NAMALWA (cell line): ENCODE measurements at regions not wholly inside any gene's neighbourhood (a gene's known extent, or its start where the extent isn't known, plus 50 kb on each side); places are given as distances from the start of the nearest gene placed in this dataset.
A peak's percentile ranks its signal among the peaks of the same experiment; 100 is the strongest.

Source experiments
- DNase-seq: peaks from one replicate; pipeline ENCODE4 v3.0.0-alpha.2; 2015; ENCODE audit warnings: low spot score

DNA sequence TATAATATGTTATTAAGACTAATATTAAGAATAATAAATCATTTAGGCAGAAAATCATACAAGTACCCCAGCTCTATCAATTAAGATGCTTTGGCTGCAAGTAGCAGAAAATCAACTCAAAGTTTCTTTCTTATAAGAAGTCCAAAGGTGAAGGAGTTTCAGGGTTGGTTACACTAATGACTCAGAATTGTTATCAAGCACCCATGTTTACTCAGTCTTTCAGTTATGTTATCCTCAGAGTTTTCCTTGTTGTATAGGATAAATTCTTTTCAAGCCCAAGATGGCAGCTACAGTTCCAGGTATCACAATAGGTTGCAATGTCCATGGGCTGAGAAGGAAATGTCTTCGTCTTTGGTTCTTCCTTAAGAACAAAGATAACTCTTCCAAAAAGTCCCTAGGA is 163.6 kb downstream of the TNFSF18 start:
- no peak for DNase-seq

DNA sequence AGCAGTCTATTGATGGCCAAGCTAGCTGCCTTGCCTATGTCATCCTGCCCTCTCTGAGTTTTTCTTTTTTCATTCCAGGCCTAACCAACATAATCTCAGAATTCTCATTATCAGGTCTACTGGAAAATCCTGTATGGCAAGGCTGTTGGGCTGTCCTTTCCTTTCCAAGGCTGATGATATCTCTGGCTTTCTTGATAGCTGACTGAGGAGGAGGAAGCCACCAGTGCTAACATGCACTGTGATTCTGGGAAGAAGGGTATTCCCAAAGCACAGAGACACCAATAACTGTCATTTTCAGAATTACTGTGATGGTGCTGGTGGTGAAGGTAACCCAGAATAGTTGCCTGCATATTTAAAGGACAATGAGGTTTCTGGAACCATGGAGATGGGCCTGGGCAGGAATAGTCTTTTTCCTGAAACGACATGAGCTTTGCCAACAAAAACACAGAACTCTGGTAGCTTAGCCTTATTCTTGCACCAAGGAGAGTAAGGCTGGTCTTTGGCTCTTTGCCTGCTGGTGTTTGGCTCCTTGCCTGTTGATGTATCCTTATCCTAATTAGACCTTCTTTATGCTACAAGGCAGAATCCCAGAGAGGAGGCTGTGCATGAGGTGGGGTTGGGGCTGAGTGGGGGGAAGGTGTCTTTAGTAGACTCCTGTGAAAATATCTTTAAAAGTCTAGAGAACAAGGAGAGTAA is 157.4 kb downstream of the TNFSF18 start:
- no peak for DNase-seq

DNA sequence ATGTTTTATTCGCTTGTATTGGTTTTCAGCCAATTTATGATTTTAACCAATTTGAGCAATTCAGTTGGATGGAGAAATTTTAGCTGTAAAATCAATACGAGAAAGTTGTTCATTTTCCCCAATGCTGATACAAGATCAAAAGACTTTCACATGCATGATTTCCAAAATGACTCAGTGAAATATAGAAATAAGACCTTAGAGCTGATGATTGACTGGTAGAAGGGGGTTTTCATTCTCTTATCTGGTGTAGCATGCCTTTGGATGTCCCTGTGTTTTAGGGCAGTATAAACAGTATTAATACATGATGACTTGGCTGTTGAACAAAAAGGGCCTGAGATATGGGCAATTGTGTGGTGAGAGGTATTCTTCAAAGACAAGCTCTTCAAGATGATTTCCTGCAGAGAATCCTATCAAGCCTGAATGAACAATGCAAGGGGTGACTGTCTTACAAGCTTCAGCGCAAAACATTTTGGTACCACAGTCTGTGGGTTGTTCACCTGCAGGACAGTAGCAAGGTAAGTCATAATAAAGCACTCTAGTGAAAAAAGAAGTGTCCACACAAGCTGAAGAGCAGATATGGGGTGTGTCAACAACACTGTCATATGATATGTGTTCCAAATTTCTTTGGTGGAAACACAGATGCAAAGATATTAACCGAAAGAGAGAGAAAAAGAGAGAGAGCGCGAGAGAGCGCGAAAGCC is 156.2 kb downstream of the TNFSF18 start:
- DNase-seq = no peak

DNA sequence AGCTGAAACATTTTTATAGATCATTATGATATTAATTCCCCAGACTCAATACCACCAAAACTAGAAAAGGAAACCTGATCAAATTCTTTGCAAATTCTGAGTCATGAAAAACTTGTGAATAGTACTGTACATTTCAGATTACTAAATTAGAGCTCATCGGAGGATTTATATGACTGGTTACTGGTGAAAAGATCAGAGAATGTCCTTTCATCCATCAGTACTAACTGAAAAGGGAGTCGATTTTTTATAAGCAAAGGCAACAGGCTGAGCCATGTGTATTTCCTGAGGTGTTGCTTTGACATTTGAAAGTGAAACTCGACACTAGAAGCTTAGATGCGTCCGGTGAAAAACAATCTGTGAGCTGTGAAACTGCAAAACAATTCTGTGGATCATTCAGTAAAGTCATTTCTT is 155.7 kb downstream of the TNFSF18 start:
- DNase-seq = peak; percentile 58

DNA sequence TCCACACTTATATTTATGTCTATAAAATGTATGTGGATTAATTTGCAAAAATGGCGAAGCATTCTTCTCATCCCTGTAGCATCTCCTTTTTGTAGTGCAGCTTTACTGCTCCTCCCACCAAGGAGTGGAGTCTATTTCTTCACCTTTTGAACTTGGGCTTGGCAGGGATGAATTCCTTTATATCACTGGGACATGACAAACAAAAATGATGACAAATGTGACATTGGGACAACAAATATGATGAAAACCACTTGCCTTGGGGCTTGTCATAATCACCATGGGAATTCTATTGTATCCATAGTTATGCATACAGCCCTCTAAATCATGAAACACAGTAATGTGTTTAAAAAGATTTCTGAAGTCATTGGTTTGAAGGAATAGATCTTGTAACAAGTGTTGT is 155.0 kb downstream of the TNFSF18 start:
- DNase-seq = no peak

DNA sequence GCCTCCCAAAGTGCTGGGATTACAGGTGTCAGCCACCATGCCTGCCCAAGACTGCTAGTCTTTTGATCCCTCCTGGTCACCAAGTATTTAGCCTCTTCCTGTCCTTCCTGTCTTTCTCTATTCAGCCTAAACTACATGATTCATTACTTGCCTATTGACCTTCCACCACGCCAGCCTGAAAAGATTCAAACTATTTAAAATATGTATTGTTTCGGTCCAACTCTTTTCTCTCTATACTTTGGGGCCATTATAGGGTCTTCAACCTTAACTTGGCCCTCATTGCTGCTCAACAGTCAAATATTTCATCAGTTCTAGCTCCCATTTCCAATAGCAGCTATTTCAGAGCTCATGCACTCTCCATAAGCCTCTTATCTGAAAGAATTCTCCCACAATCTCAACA is 153.0 kb downstream of the TNFSF18 start:
- DNase-seq = no peak

DNA sequence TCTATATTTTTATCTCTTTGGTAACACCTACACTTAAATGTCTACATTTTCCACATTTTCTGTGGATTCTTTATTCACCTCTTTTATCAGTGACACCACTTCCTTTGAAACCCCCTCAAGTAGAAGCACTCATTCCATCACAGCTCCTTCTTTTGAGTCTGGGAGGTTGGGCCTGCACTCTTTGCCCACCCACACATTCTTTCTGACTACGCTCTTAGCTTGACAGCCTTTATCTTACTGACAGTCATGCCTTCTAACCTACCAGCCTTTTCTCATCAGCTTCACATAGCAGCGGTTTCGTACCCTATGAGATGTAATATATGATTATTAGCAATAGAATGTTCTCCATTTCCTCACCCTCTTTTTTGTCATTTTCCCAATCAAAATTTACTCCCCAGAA is 151.9 kb downstream of the TNFSF18 start:
- no peak for DNase-seq

DNA sequence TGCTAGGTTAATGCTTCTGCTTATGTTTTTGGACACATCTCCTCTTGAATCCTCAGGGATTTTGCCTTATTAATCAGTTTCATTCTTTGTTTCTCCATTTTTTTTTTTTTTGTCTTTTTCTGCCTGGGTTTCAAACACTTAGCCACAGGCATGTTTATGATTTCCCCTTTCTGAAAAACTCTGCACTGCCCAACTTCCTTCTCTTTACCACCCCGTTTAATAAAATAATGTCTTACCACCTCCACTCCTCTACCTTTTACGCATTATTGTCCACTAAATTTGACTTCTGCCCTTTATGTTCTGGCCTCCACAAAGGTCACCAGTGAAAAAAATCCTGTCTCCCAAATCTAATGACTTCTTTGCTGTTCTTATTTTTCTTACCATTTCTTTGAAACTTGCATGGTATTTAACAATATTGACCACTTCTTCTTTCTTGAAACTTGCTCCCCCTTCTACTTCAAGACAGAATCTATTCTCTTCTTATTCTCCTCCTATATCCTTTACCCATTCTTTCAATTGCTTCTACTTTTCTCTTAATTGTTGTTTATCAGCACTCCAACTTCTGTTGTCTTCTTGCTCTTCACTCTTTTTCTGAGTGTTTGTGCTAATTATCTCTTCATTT is 150.3 kb downstream of the TNFSF18 start:
- DNase-seq = no peak

DNA sequence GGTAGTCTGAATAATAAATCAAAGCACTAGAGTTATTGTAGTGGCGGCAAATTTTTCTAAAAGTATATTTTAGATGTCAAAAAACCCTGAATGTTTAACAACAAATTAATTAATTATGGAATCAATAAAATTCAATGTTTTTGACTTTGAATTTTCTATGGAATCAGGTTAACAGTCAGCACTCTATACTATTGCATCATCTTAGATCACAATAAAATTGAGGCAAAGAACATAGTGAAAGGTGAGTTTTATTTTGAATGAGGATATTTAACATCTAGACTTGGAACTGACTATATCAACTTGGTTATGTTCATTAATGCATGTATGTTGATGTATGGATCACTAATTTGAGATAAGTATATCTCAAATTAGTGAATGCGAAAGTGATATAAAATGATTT is 148.5 kb downstream of the TNFSF18 start:
- no peak for DNase-seq

DNA sequence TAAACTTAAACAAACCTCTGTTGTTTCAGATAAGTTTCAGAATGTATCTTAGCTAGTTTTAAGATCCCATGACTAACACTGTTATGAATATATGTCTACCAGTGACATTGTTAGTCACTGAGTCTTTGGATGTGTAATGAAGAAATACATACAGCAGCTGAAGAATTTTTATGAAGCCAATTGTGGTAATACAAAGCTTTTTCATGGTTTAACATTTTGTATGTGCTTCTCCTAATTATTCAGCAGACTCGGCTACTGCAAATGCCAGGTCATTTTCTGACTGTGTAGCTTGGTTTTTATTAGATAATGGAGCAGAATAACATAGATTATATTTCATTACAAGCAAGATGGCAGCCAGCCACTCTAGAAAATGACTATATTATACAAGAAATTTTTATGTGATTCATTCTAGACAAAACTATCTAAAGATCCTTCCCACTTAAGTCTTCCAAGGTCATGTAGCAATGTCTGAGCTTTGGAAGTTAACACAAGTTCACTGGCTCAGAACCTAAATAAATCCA is 147.8 kb downstream of the TNFSF18 start:
- no peak for DNase-seq

DNA sequence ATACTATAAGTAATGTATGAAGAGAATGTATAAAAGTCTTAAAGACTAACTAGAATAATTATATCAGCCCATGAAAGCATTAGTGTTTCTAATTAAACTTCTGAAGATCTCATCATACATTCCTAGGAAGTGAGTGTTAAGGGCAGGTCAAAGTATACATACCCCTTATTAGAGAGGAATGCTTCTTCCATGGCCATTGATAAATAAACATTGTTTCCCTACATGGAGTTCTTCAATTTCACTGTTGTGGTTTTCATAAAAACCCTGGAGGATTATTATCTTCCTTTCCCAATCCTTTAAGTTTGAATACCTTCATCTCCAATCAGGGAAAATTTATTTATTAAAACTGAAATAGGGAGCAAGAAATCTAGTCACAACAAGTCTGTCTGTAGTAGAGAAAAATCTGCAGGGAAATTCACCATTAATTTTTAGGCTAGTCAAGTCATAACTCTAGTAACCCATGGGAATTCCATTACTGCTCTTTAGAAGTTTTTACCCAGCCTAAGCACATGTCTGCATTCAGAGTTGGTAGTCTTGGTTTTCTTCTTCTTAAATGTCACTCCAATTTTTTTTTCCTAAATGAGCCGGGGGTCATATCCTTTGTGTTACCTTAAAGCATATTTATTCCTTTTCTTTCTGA is 147.0 kb downstream of the TNFSF18 start:
- no peak for DNase-seq

DNA sequence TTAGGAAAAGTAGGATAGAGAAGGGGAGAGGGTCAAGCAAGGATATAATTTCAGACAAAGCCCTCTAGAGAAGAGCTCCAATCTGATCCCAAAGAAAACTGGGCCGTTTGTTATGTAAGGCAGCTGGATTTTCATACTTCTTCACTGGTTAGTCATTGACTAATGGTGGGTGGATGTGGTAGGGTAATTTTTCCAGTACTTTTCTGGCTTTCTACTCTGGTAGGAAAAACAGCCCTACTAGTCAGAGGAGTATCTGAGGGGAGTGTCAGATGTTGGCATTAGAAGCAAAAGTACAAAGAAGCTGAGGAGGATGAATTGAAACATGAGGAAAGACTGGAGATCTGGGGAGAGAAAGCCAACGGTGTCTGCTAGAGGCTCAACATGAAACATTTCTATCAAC is 145.3 kb downstream of the TNFSF18 start:
- DNase-seq = no peak

DNA sequence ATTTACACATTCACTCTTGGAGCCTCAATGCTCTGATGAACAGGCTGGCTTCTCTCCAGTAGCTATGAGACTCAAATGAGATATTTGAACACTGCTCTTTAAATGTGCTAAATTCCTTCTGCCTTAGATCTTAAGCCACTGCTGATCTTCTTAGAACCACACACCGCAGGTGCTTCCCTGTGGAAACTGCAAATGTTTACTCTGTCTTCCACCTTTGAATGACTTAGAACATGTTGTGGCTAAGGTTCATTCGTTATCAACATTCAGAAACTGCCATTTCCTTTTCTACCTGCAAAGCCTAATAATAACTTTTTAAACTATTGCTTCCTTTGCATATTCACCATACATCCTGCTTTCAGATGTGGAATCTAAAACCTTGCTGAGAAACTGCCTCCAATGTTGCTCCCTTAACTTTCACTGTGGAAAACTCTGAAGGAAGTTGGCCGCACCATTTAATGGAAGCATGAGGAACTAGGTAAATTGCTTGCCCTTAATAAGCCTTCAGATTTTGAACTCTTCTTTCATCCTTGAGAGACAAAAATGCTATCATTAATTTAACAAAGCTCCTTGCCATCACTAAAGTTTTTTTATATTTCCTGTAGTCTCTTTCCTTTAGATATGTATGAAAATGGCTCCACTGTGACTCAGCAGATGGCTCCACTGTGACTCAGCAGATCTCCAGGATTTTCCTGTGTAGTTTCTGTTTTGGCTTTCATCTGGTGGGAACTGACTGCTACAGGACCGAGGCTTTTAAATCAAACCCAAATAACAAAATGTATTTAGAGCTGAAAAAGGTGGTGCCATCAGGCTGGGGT is 143.8 kb downstream of the TNFSF18 start:
- peak; percentile 18 for DNase-seq

DNA sequence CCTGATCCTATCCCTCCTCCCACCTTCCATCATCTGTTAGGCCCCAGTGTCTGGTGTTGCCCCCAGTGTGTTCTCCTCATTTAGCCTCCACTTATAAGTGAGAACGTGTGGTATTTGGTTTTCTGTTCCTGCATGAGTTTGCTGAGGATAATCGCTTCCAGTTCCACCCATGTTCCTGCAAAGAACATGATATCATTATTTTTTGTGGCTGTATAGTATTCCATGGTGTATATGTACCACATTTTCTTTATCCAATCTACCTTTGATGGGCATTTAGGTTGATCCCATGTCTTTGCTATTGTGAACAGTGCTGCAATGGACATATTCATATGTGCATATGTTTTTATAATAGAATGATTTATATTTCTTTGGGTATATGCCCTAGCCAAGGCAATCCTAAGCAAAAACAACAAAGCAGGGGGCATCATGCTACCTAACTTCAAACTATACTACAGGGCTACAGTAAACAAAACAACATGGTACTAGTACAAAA is 142.9 kb downstream of the TNFSF18 start:
- no peak for DNase-seq

DNA sequence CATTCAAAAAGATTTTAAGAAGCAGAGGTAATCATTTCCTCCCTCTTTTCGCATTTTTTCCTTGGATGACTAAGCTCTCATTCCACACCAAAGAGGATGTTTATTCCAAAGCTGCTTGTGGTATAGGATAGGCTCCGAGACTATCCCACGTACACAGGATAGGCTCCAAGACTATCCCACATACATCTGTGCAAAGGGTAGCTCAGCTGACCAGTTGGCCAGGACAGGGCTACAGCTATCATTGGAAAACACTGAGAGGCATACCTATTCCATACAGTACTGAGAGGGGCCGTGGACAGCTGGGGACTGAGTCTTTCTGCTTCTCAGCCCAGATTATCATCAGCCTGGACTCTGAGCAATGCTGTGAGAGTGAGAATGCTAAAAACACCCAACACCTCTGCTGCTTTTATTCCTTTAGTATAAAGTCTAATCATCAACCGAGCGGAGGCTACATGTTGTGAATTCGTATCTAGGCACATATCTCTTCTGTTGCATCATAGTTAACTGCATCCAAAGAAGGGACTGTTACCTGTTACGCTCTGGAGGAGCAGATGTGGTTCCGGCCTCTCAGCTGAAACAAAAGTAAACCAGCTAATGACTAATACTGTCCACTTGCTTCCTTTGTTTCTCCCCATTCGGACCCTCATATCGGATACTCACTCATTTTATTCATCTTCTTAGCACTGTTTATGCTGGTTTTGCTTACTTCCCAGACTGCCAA is 141.0 kb downstream of the TNFSF18 start:
- no peak for DNase-seq

DNA sequence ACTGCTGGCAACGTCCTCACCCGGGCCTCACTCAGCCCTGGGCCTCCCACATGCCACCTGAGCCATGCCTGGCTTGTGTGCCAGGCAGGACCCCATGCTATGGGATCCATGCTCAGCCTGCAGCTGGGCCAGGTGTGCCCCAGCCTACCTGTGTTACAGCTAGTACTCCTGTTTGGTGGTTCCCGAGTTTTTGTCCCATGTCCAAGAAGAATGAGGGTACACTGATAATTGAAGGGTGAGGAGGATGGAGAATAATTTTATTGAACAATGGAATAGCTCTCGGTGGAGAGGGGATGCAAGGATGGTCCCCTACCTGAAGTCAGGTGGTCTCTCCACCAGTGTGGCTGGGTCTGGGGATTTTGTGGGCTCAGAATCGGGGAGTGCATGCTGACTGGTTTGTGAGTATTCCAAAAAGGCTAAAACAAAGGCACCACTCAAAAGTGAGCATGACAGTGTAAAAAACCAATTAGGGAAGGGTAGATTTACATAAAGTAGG is 137.9 kb downstream of the TNFSF18 start:
- peak; percentile 21 for DNase-seq

DNA sequence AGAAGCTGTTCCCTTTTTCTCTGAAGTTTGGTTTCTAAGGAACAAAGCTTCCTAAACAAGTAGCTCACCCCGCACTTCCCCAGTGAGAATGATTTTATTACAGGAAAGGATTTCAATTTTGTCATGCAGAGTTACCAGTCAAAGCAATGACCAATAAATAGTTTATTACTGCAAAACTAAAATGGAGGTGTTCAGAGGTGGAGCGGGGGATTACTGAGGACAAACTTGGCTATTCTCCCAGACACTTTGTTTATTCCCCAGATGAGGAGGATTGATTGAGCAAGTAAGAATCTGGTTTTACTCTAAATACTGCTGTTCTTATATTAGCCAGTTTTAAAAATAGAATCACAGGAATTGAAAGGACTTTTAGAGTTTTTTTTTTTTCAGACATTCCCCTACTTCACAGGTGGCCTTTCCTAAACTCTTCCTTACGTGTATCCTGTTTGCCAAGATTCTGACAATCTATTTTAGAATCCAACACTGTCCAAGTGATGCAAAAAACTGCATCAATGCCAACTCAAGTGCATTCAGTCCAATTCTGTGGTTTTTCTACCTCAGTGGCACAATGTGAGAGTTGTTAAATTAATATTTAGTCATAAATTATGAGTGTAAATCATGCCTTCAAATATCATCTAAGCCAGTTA is 136.1 kb downstream of the TNFSF18 start:
- no peak for DNase-seq

DNA sequence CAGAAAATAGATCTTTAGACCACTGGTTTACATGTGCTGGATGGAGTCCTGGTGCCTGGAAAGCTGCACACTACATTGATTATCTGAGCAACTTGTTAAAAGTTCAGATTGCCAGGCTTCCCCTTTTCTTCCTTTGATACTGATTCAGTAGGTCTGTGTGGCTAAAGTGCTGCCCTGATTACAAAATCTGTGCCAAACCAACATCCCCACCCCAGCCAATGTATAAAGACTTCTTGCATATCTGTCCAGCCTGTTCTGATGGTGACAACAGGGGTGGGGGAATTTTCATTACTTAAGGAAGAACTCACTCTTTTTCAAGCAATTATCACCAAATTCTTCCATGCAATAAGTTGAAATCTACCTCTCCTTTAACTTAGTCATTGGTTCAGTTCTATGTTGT is 135.5 kb downstream of the TNFSF18 start:
- DNase-seq = no peak

DNA sequence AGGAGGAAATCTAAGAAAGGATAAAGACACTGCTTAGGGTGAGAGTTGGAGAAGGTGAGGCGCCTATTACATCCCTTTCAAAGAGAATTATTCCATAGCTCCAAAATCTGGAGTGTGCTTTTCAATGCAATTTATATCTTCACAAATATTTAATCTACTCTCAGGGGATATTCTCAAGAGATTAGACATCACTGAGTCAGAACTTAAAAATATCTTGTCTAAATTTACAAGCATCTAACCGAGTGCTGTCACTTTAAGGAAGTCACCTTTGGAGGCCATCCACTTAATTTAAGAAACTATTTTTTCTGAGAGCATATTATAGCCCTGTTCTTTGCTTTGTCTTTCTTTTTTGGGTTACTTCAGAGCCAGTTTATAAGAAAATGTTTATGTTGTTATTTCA is 134.6 kb downstream of the TNFSF18 start:
- no peak for DNase-seq

DNA sequence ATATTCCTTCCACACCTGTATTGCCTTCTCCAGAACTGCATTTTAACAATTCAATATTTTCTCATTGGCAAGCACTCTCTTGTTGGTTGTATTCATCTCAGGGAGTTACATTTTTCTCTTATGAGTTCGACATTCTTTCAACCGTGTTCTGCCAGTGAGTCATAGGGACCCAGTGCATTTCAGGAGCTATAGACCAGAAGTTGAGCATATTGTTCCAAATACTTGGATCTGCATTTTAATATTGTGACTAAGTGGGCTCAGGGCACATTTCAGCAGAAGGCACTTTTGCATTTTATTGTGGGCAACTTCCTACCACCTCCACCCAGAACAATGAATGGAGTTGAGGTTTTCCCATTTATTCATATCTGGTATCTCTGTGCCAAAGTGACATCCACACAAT is 132.8 kb downstream of the TNFSF18 start:
- no peak for DNase-seq
